SK-N-MC (cell line): ENCODE measurements at regions not wholly inside any gene's neighbourhood (a gene's known extent, or its start where the extent isn't known, plus 50 kb on each side); places are given as distances from the start of the nearest gene placed in this dataset.

Experiments used
- EZH2 ChIP-seq: fragments of 200-600 bp; sonication (generic); IDR thresholded peaks from one replicate; pipeline ENCODE4 v1.6.1; 2017; ENCODE audit warnings: antibody characterized with exemption
- POLR2AphosphoS5 ChIP-seq: IDR thresholded peaks from 2 replicates; pipeline ENCODE4 v1.6.1; 2012; ENCODE audit warnings: mild to moderate bottlenecking, low read depth, low read length, borderline replicate concordance

GRCh38 chr4:31908261-31908660 is 1188.1 kb downstream of the PCDH7 start:
- TF ChIP-seq EZH2 (no peak), POLR2AphosphoS5 (no peak)
